ENCODE measurements at regions not wholly inside any gene's neighbourhood (a gene's known extent, or its start where the extent isn't known, plus 50 kb on each side); places are given as distances from the start of the nearest gene placed in this dataset.

DNA sequence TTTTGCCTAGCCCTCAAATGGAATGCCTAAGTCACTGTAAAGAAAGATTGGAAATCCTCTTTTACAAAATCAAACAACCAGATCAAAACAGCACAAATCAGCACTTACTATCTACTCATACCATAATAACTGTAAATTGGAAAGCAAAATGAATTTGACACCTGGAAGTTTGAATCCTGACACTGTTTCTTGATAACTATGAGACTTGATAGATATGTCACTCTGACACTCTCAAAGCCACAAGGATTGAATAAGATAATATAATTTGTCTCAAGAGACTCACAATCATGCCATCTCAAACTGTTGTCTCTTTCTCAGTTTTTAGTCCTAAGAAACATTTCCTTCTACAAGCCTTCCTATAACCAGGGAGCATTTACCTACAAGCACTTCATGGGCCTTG is 302.6 kb upstream of the DIAPH2 start:
- TF ChIP-seq, protein P1, sequence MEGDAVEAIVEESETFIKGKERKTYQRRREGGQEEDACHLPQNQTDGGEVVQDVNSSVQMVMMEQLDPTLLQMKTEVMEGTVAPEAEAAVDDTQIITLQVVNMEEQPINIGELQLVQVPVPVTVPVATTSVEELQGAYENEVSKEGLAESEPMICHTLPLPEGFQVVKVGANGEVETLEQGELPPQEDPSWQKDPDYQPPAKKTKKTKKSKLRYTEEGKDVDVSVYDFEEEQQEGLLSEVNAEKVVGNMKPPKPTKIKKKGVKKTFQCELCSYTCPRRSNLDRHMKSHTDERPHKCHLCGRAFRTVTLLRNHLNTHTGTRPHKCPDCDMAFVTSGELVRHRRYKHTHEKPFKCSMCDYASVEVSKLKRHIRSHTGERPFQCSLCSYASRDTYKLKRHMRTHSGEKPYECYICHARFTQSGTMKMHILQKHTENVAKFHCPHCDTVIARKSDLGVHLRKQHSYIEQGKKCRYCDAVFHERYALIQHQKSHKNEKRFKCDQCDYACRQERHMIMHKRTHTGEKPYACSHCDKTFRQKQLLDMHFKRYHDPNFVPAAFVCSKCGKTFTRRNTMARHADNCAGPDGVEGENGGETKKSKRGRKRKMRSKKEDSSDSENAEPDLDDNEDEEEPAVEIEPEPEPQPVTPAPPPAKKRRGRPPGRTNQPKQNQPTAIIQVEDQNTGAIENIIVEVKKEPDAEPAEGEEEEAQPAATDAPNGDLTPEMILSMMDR (IDR thresholded peaks at IDR 0.05 in 2 of 3, conservative IDR thresholded peaks at IDR 0.05 in 1 of 3; ENCODE audit: control insufficient read depth in 2 of 3, extremely low read depth in 1 of 3, insufficient read depth in 1 of 3, low read depth in 3 of 3, low read length in 3 of 3), result no peak
- TF ChIP-seq ZNF207 (IDR thresholded peaks at IDR 0.05; ENCODE audit: borderline replicate concordance), result no peak
- no peak for TF ChIP-seq TCF12 (IDR thresholded peaks at IDR 0.05; ENCODE audit: low read depth, low read length)
- TF ChIP-seq RELA (IDR thresholded peaks at IDR 0.05; ENCODE audit: borderline replicate concordance, partially characterized antibody), result no peak
- TF ChIP-seq POLR2A (IDR thresholded peaks at IDR 0.05; ENCODE audit: low read depth, low read length), result no peak
- TF ChIP-seq TARDBP (IDR thresholded peaks at IDR 0.05; ENCODE audit: borderline replicate concordance), result no peak
- TF ChIP-seq, protein P2, sequence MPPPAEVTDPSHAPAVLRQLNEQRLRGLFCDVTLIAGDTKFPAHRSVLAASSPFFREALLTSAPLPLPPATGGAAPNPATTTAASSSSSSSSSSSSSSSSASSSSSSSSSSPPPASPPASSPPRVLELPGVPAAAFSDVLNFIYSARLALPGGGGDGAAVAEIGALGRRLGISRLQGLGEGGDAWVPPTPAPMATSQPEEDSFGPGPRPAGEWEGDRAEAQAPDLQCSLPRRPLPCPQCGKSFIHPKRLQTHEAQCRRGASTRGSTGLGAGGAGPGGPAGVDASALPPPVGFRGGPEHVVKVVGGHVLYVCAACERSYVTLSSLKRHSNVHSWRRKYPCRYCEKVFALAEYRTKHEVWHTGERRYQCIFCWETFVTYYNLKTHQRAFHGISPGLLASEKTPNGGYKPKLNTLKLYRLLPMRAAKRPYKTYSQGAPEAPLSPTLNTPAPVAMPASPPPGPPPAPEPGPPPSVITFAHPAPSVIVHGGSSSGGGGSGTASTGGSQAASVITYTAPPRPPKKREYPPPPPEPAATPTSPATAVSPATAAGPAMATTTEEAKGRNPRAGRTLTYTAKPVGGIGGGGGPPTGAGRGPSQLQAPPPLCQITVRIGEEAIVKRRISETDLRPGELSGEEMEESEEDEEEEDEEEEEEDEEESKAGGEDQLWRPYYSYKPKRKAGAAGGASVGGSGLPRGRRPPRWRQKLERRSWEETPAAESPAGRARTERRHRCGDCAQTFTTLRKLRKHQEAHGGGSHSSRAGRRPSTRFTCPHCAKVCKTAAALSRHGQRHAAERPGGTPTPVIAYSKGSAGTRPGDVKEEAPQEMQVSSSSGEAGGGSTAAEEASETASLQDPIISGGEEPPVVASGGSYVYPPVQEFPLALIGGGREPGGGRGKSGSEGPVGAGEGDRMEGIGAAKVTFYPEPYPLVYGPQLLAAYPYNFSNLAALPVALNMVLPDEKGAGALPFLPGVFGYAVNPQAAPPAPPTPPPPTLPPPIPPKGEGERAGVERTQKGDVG (CRISPR knock-in tag; IDR thresholded peaks at IDR 0.05), result no peak

Data from GM12878 (cell line).